ENCODE measurements at regions not wholly inside any gene's neighbourhood (a gene's known extent, or its start where the extent isn't known, plus 50 kb on each side); places are given as distances from the start of the nearest gene placed in this dataset.
"Not testable (repeated sequence)": the region's sequence is repeated elsewhere in the genome, so short reads cannot be mapped to it uniquely, and the experiment has no call there.

GRCh38 chr4:12612876-12613275 lies 871.3 kb downstream of the RAB28 start (continued):
- TF ChIP-seq, protein P1, sequence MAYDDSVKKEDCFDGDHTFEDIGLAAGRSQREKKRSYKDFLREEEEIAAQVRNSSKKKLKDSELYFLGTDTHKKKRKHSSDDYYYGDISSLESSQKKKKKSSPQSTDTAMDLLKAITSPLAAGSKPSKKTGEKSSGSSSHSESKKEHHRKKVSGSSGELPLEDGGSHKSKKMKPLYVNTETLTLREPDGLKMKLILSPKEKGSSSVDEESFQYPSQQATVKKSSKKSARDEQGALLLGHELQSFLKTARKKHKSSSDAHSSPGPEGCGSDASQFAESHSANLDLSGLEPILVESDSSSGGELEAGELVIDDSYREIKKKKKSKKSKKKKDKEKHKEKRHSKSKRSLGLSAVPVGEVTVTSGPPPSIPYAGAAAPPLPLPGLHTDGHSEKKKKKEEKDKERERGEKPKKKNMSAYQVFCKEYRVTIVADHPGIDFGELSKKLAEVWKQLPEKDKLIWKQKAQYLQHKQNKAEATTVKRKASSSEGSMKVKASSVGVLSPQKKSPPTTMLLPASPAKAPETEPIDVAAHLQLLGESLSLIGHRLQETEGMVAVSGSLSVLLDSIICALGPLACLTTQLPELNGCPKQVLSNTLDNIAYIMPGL (CRISPR knock-in tag; IDR thresholded peaks at IDR 0.05): no peak
- TF ChIP-seq GTF2I (CRISPR knock-in tag; conservative IDR thresholded peaks at IDR 0.05) (no peak), ATF1 (CRISPR knock-in tag; IDR thresholded peaks at IDR 0.05) (no peak), AFF4 (CRISPR knock-in tag; IDR thresholded peaks at IDR 0.05; ENCODE audit: borderline replicate concordance) (no peak), ETV6 (CRISPR knock-in tag; IDR thresholded peaks at IDR 0.05) (no peak), SMAD3 (CRISPR knock-in tag; IDR thresholded peaks at IDR 0.05; ENCODE audit: borderline replicate concordance) (no peak)

- POLR2A ChIA-PET; ATAC-seq; H3K27me3 Mint-ChIP-seq (ENCODE audit: low read depth); H3K4me3 Mint-ChIP-seq; CTCF ChIA-PET; H3K27ac Mint-ChIP-seq; DNase-seq (ENCODE audit: low spot score): not testable (repeated sequence)
- H3K36me3 Mint-ChIP-seq: peaks cover 21% of the 10 kb centered on the region
- H3K4me1 Mint-ChIP-seq: peaks cover 66% of the 10 kb centered on the region
- H3K9me3 Mint-ChIP-seq: peaks cover 33% of the 10 kb centered on the region
Observed at GRCh38 chr4:12609212-12609875, 874.8 kb downstream of the RAB28 start.

DNA sequence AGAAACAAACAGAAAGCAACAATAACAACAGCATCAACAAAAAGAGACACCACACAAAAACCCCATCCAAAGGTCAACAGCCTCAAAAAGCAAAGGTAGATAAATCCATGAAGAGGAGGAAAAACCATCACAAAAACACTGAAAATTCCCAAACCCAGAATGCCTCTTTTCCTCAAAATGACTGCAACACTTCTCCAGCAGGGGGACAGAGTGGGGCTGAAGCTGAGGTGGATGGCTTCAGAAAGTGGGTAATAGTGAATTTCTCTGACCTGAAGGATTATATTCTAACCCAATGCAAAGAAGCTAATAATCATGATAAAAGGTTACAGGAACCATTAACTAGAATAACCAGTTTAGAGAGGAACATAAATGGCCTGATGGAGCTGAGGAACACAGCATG lies 888.2 kb downstream of the RAB28 start:
- Mint-ChIP-seq H3K4me1 (peaks cover 21% of the 10 kb centered on the region), H3K27ac (no peak overlapping the region), H3K9me3 (peaks cover 68% of the 10 kb centered on the region), H3K27me3 (ENCODE audit: low read depth) (peaks cover 3% of the 10 kb centered on the region), H3K4me3 (no peak overlapping the region), H3K36me3 (peaks cover 46% of the 10 kb centered on the region)
- TF ChIP-seq RELA (CRISPR knock-in tag; IDR thresholded peaks at IDR 0.05; ENCODE audit: borderline replicate concordance) (no peak), CDX4 (CRISPR knock-in tag; IDR thresholded peaks at IDR 0.05; ENCODE audit: borderline replicate concordance) (no peak), PRRX2 (CRISPR knock-in tag; IDR thresholded peaks at IDR 0.05) (no peak), E2F1 (CRISPR knock-in tag; IDR thresholded peaks at IDR 0.05) (no peak), ELF4 (CRISPR knock-in tag; IDR thresholded peaks at IDR 0.05; ENCODE audit: low read depth) (no peak), FOXJ3 (CRISPR knock-in tag; IDR thresholded peaks at IDR 0.05; ENCODE audit: borderline replicate concordance) (no peak), FOXP4 (CRISPR knock-in tag; IDR thresholded peaks at IDR 0.05) (no peak), CREM (CRISPR knock-in tag; IDR thresholded peaks at IDR 0.05) (no peak), FOXP1 (CRISPR knock-in tag; IDR thresholded peaks at IDR 0.05; ENCODE audit: borderline replicate concordance) (no peak)
- TF ChIP-seq, protein P2, sequence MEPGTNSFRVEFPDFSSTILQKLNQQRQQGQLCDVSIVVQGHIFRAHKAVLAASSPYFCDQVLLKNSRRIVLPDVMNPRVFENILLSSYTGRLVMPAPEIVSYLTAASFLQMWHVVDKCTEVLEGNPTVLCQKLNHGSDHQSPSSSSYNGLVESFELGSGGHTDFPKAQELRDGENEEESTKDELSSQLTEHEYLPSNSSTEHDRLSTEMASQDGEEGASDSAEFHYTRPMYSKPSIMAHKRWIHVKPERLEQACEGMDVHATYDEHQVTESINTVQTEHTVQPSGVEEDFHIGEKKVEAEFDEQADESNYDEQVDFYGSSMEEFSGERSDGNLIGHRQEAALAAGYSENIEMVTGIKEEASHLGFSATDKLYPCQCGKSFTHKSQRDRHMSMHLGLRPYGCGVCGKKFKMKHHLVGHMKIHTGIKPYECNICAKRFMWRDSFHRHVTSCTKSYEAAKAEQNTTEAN (CRISPR knock-in tag; IDR thresholded peaks at IDR 0.05): no peak
- ATAC-seq (no peak; the same call in 1 of the 2 replicates), DNase-seq (ENCODE audit: low spot score) (no peak)
- POLR2A ChIA-PET: interaction anchor here (0.5 kb wide), 1 partner anchor 91 kb away, joined by 3 read pairs; no protein-coding TSS in a partner anchor
- CTCF ChIA-PET: interaction anchor here (1.0 kb wide), 2 partner anchors 10 to 37 kb away, joined by 5 read pairs; no protein-coding TSS in a partner anchor
